Transverse colon (tissue), 4 donors: ENCODE measurements at regions not wholly inside any gene's neighbourhood (a gene's known extent, or its start where the extent isn't known, plus 50 kb on each side); places are given as distances from the start of the nearest gene placed in this dataset.

Experiments used
- POLR2A ChIP-seq: fragments of 450-650 bp; IDR thresholded peaks from one replicate; pipeline ENCODE4 v1.6.1; 2016; ENCODE audit warnings: antibody characterized with exemption, mild to moderate bottlenecking, moderate library complexity
- POLR2AphosphoS5 ChIP-seq, 3 donors: sonication (generic); formaldehyde crosslinking; IDR thresholded peaks; one replicate each; pipeline ENCODE4 v1.6.1; 2016; ENCODE audit warnings: antibody characterized with exemption in 3 of 3
- TF ChIP-seq, protein P1 (sequence below), 5 experiments: fragments of 200-600 bp in 3 of 5; fragments of 450-650 bp in 2 of 5; sonication (generic) in 3 of 5; IDR thresholded peaks; 1 replicate in 2 of 5; 2 replicates in 3 of 5; pipeline ENCODE4 v1.5.1; 2016 to 2017; ENCODE audit warnings: antibody characterized with exemption in 5 of 5, inconsistent platforms in 3 of 5, mild to moderate bottlenecking in 2 of 5, moderate library complexity in 1 of 5

DNA sequence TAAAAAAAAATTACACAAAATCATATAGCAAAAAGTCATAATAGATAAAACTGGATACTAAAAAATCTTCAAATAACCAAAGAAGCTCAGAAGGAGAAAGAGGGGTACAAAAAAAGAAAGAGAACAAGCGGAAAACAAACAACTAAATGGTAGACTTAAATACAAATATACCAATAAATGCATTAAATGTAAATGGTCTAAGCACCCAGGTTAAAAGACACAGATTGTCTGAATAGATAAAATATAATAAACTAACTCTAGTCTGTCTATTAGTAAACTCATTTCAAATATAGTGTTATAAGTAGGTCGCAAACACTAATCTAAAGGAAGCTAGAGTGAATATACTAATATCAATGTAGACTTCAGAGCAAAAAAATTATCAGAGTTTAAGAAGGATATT, 357.4 kb downstream of the METTL4 start:
- no peak for TF ChIP-seq POLR2AphosphoS5 (IDR thresholded peaks at IDR 0.05)
- TF ChIP-seq POLR2A = no peak
- TF ChIP-seq, protein P1, sequence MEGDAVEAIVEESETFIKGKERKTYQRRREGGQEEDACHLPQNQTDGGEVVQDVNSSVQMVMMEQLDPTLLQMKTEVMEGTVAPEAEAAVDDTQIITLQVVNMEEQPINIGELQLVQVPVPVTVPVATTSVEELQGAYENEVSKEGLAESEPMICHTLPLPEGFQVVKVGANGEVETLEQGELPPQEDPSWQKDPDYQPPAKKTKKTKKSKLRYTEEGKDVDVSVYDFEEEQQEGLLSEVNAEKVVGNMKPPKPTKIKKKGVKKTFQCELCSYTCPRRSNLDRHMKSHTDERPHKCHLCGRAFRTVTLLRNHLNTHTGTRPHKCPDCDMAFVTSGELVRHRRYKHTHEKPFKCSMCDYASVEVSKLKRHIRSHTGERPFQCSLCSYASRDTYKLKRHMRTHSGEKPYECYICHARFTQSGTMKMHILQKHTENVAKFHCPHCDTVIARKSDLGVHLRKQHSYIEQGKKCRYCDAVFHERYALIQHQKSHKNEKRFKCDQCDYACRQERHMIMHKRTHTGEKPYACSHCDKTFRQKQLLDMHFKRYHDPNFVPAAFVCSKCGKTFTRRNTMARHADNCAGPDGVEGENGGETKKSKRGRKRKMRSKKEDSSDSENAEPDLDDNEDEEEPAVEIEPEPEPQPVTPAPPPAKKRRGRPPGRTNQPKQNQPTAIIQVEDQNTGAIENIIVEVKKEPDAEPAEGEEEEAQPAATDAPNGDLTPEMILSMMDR (IDR thresholded peaks at IDR 0.05) = no peak
